B cell (primary cell): ENCODE measurements at regions not wholly inside any gene's neighbourhood (a gene's known extent, or its start where the extent isn't known, plus 50 kb on each side); places are given as distances from the start of the nearest gene placed in this dataset.

Source experiments
- ATAC-seq: fragments of 200-7000 bp; cut with Tn5 transposase; one replicate; pipeline ENCODE4 v1.10.0; 2021; ENCODE audit warnings: low read depth, mild to moderate bottlenecking, moderate number of reproducible peaks, moderate library complexity
- CTCF ChIA-PET: fragments of 350-600 bp; sonication (Branson Sonifier 250); formaldehyde crosslinking; loops from one replicate; lab custom pipeline; 2021; ENCODE audit warnings: antibody characterized with exemption, inconsistent platforms; lab: Charles Lee
- POLR2A ChIA-PET: fragments of 350-600 bp; sonication (Branson Sonifier 250); formaldehyde crosslinking; loops from one replicate; lab custom pipeline; 2021; ENCODE audit warnings: antibody characterized with exemption; lab: Charles Lee
- DNase-seq: peaks from one replicate; pipeline ENCODE4 v3.0.0; 2013
- H2AFZ ChIP-seq: 2 replicates; pipeline ENCODE4 v1.6.1; 2012; ENCODE audit warnings: mild to moderate bottlenecking, low read depth, low read length; ENCODE audit not compliant: insufficient read depth, poor library complexity, severe bottlenecking
- H3K27ac ChIP-seq, 2 donors: 1 replicate in 1 of 2; 2 replicates in 1 of 2; pipeline ENCODE4 v1.5.1; 2012 to 2013; ENCODE audit warnings: low read length in 2 of 2, mild to moderate bottlenecking in 2 of 2, moderate library complexity in 1 of 2
- H3K27me3 ChIP-seq, 4 experiments: fragments of 200-600 bp in 1 of 4; sonication (generic) in 1 of 4; replicated peaks in 1 of 4; 1 replicate in 2 of 4; 2 replicates in 2 of 4; pipeline versions ENCODE4 v1.6.1 to v1.7.0; 2013 to 2016; ENCODE audit warnings: low read length in 3 of 4, mild to moderate bottlenecking in 2 of 4, mixed read lengths in 1 of 4, moderate library complexity in 1 of 4; ENCODE audit not compliant: insufficient read depth in 4 of 4, control insufficient read depth in 3 of 4; ENCODE audit errors: control extremely low read depth in 1 of 4
- H3K36me3 ChIP-seq, 2 experiments: replicated peaks in 1 of 2; 1 replicate in 1 of 2; 2 replicates in 1 of 2; pipeline versions ENCODE4 v1.6.1 to v1.7.1; 2013; ENCODE audit warnings: low read length in 1 of 2; ENCODE audit not compliant: insufficient read depth in 2 of 2, control insufficient read depth in 1 of 2; ENCODE audit errors: control extremely low read depth in 1 of 2, extremely low read depth in 1 of 2
- H3K4me1 ChIP-seq, 2 donors: fragments of 200-600 bp in 1 of 2; sonication (generic) in 1 of 2; 1 replicate in 1 of 2; 2 replicates in 1 of 2; pipeline versions ENCODE4 v1.5.1 to v1.6.1; 2013 to 2017; ENCODE audit warnings: low read length in 2 of 2; ENCODE audit not compliant: control insufficient read depth in 2 of 2, insufficient read depth in 2 of 2
- H3K4me2 ChIP-seq: replicated peaks from 2 replicates; pipeline ENCODE3; 2012; ENCODE audit warnings: mild to moderate bottlenecking, low read depth, low read length; ENCODE audit not compliant: poor library complexity, severe bottlenecking
- H3K4me3 ChIP-seq, 5 experiments: fragments of 200-600 bp in 1 of 5; sonication (generic) in 1 of 5; 1 replicate in 3 of 5; 2 replicates in 2 of 5; pipeline versions ENCODE4 v1.5.1 to v1.7.0; 2011 to 2016; ENCODE audit warnings: low read length in 4 of 5, mild to moderate bottlenecking in 4 of 5, low read depth in 2 of 5, control low read depth in 1 of 5, moderate library complexity in 1 of 5; ENCODE audit not compliant: insufficient read depth in 1 of 5; ENCODE audit errors: control extremely low read depth in 1 of 5, extremely low read depth in 1 of 5
- H3K79me2 ChIP-seq: fragments of 200-600 bp; sonication (generic); one replicate; pipeline ENCODE4 v1.6.0; 2016; ENCODE audit warnings: low read length; ENCODE audit not compliant: control insufficient read depth, insufficient read depth
- H3K9ac ChIP-seq: fragments of 200-600 bp; sonication (generic); 2 replicates; pipeline ENCODE4 v1.6.1; 2017; ENCODE audit warnings: mild to moderate bottlenecking, low read length, moderate library complexity
- H3K9me3 ChIP-seq, 3 donors: one replicate each; pipeline versions ENCODE4 v1.6.1 to v1.7.1; 2013; ENCODE audit warnings: low read length in 2 of 3; ENCODE audit not compliant: control insufficient read depth in 2 of 3, insufficient read depth in 1 of 3; ENCODE audit errors: control extremely low read depth in 1 of 3
- H4K20me1 ChIP-seq: 2 replicates; pipeline ENCODE4 v1.6.0; 2012; ENCODE audit warnings: mild to moderate bottlenecking, low read length; ENCODE audit not compliant: insufficient read depth, control insufficient read depth, poor library complexity, severe bottlenecking
- H3K27ac Mint-ChIP-seq: one replicate; pipeline ENCODE4 v1.8.0; 2021; ENCODE audit warnings: mixed read lengths
- H3K27me3 Mint-ChIP-seq: one replicate; pipeline ENCODE4 v1.8.0; 2021; ENCODE audit warnings: mixed read lengths
- H3K4me1 Mint-ChIP-seq: one replicate; pipeline ENCODE4 v1.8.0; 2021; ENCODE audit warnings: mixed read lengths
- H3K4me3 Mint-ChIP-seq: one replicate; pipeline ENCODE4 v1.8.0; 2021; ENCODE audit warnings: mixed read lengths
- H3K9me3 Mint-ChIP-seq: one replicate; pipeline ENCODE4 v1.8.0; 2022; ENCODE audit warnings: mixed read lengths; ENCODE audit not compliant: insufficient read depth
- EZH2 ChIP-seq: IDR thresholded peaks from 2 replicates; pipeline ENCODE4 v1.6.1; 2012; ENCODE audit warnings: borderline replicate concordance, low read depth, mild to moderate bottlenecking, moderate library complexity, low read length; ENCODE audit not compliant: insufficient read depth, poor library complexity, severe bottlenecking
- WGBS: methylation state at CpG from one replicate; pipeline ENCODE4 v1.1.5; 2013; ENCODE audit warnings: missing lambda C conversion rate; ENCODE audit not compliant: insufficient coverage; 5-methylcytosine and 5-hydroxymethylcytosine counted together
- intact Hi-C: fragments of 100-400 bp; cut with micrococcal nuclease; formaldehyde crosslinking; loops from one replicate; pipeline ENCODE4 v1.10.0; 2022
- TF ChIP-seq, protein P1 (sequence below): fragments of 200-600 bp; IDR thresholded peaks from one replicate; pipeline ENCODE4 v1.8.0; 2022; ENCODE audit warnings: antibody characterized with exemption, mild to moderate bottlenecking

DNA sequence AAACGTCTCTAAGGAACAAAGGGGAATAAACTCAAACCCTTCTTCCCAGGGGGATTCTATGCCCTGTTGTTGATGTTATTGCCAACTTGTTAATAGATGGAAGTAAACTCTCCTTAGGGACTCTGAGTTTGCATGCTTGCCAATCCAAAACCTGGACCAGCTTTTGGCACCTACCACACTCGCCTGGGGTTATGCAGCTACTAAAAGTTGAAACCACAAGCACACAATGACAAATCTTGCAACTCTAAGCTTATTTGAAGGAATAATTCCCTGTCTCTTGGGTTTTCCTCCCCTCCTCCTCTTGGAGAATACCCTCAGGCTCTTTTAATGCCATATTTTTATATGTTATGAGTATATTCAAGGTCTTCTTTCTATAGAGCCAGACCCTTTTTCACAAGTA, 484.1 kb downstream of the FBXO15 start:
- no peak overlapping the region for H3K27ac ChIP-seq
- H3K4me1 ChIP-seq = no peaks in the 10 kb centered on the region
- POLR2A ChIA-PET = no interaction called here
- CTCF ChIA-PET = no interaction called here
- H2AFZ ChIP-seq = no peak overlapping the region
- no peak for TF ChIP-seq EZH2
- TF ChIP-seq, protein P1, sequence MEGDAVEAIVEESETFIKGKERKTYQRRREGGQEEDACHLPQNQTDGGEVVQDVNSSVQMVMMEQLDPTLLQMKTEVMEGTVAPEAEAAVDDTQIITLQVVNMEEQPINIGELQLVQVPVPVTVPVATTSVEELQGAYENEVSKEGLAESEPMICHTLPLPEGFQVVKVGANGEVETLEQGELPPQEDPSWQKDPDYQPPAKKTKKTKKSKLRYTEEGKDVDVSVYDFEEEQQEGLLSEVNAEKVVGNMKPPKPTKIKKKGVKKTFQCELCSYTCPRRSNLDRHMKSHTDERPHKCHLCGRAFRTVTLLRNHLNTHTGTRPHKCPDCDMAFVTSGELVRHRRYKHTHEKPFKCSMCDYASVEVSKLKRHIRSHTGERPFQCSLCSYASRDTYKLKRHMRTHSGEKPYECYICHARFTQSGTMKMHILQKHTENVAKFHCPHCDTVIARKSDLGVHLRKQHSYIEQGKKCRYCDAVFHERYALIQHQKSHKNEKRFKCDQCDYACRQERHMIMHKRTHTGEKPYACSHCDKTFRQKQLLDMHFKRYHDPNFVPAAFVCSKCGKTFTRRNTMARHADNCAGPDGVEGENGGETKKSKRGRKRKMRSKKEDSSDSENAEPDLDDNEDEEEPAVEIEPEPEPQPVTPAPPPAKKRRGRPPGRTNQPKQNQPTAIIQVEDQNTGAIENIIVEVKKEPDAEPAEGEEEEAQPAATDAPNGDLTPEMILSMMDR = no peak
- Mint-ChIP-seq H3K4me1 (no peaks in the 10 kb centered on the region), H3K27ac (no peak overlapping the region), H3K4me3 (no peak overlapping the region), H3K9me3 (peaks cover 2% of the 10 kb centered on the region), H3K27me3 (no peaks in the 10 kb centered on the region)
- H3K4me3 ChIP-seq = no peak overlapping the region
- no peaks in the 10 kb centered on the region for H4K20me1 ChIP-seq
- ATAC-seq = no peak
- DNase-seq = no peak
- no peaks in the 10 kb centered on the region for H3K36me3 ChIP-seq
- H3K9ac ChIP-seq = no peak overlapping the region
- intact Hi-C loops = no loop called here
- no CpG with 5 or more reads among the region's 2 CpGs for WGBS
- no peaks in the 10 kb centered on the region for H3K9me3 ChIP-seq
- H3K27me3 ChIP-seq = no peaks in the 10 kb centered on the region
- H3K79me2 ChIP-seq = no peaks in the 10 kb centered on the region
- no peak overlapping the region for H3K4me2 ChIP-seq

GRCh38 chr18:73662421-73662820, 485.2 kb downstream of the FBXO15 start:
- no peak overlapping the region for H3K27ac Mint-ChIP-seq
- no peaks in the 10 kb centered on the region for H3K27me3 Mint-ChIP-seq
- H3K9me3 Mint-ChIP-seq = peaks cover 2% of the 10 kb centered on the region
- CTCF ChIA-PET = no interaction called here
- intact Hi-C loops = no loop called here
- H3K4me3 ChIP-seq = no peak overlapping the region
- no peaks in the 10 kb centered on the region for H3K27me3 ChIP-seq
- H3K9ac ChIP-seq = no peak overlapping the region
- POLR2A ChIA-PET = no interaction called here
- DNase-seq (no peak), ATAC-seq (no peak)
- no peak overlapping the region for H3K4me2 ChIP-seq
- no peak overlapping the region for H2AFZ ChIP-seq
- no peak for TF ChIP-seq EZH2
- TF ChIP-seq, protein P1 = no peak
- no peaks in the 10 kb centered on the region for H3K79me2 ChIP-seq
- H3K4me1 ChIP-seq = no peaks in the 10 kb centered on the region
- no peaks in the 10 kb centered on the region for H3K36me3 ChIP-seq
- H3K27ac ChIP-seq = no peak overlapping the region
- no peaks in the 10 kb centered on the region for H3K4me1 Mint-ChIP-seq
- no peak overlapping the region for H3K4me3 Mint-ChIP-seq
- WGBS = 86% methylated on average over 3 of the region's 4 CpGs
- no peaks in the 10 kb centered on the region for H4K20me1 ChIP-seq
- H3K9me3 ChIP-seq = no peaks in the 10 kb centered on the region
